H9 (cell line): ENCODE measurements at regions not wholly inside any gene's neighbourhood (a gene's known extent, or its start where the extent isn't known, plus 50 kb on each side); places are given as distances from the start of the nearest gene placed in this dataset.

Experiments used
- DNase-seq: peaks from one replicate; pipeline ENCODE4 v3.0.0-alpha.2; 2017
- H2AFZ ChIP-seq: one replicate; pipeline ENCODE4 v1.6.1; 2013; ENCODE audit warnings: mild to moderate bottlenecking, low read length, control low read depth, moderate library complexity
- H2AK5ac ChIP-seq: 2 replicates; pipeline ENCODE4 v1.6.1; 2013; ENCODE audit warnings: low read length, control low read depth, mixed read lengths; ENCODE audit not compliant: insufficient read length
- H2BK120ac ChIP-seq: one replicate; pipeline ENCODE4 v1.6.1; 2013; ENCODE audit warnings: low read depth, mild to moderate bottlenecking, low read length, control low read depth, inconsistent platforms; ENCODE audit not compliant: poor library complexity, severe bottlenecking
- H2BK12ac ChIP-seq: 2 replicates; pipeline ENCODE4 v1.6.1; 2013; ENCODE audit warnings: low read length, control low read depth, mixed read lengths, low read depth; ENCODE audit not compliant: insufficient read length
- H2BK15ac ChIP-seq: 2 replicates; pipeline ENCODE4 v1.6.1; 2013; ENCODE audit warnings: low read depth, low read length, control low read depth
- H2BK20ac ChIP-seq: one replicate; pipeline ENCODE4 v1.6.1; 2013; ENCODE audit warnings: low read depth, mild to moderate bottlenecking, low read length, control low read depth, inconsistent platforms; ENCODE audit not compliant: poor library complexity, severe bottlenecking
- H2BK5ac ChIP-seq: 2 replicates; pipeline ENCODE4 v1.6.1; 2013; ENCODE audit warnings: low read length, control low read depth, mixed read lengths; ENCODE audit not compliant: insufficient read length
- H3K14ac ChIP-seq: 2 replicates; pipeline ENCODE4 v1.6.1; 2013; ENCODE audit warnings: low read length, control low read depth; ENCODE audit not compliant: insufficient read depth
- H3K18ac ChIP-seq: 2 replicates; pipeline ENCODE4 v1.6.1; 2013; ENCODE audit warnings: low read depth, mild to moderate bottlenecking, mixed read lengths, low read length, control low read depth; ENCODE audit not compliant: insufficient read length
- H3K23ac ChIP-seq: 2 replicates; pipeline ENCODE4 v1.6.1; 2013; ENCODE audit warnings: low read length, control low read depth, mixed read lengths, low read depth; ENCODE audit not compliant: insufficient read length
- H3K23me2 ChIP-seq: 2 replicates; pipeline ENCODE4 v1.6.1; 2013; ENCODE audit warnings: low read depth, mild to moderate bottlenecking, mixed read lengths, low read length, control low read depth; ENCODE audit not compliant: insufficient read length, poor library complexity, severe bottlenecking
- H3K27ac ChIP-seq: 2 replicates; pipeline ENCODE4 v1.5.1; 2013; ENCODE audit warnings: low read length, control low read depth, mixed read lengths, low read depth; ENCODE audit not compliant: insufficient read length
- H3K27me3 ChIP-seq: 2 replicates; pipeline ENCODE4 v1.6.1; 2013; ENCODE audit warnings: low read length, control low read depth, inconsistent platforms; ENCODE audit not compliant: insufficient read depth
- H3K4ac ChIP-seq: 2 replicates; pipeline ENCODE4 v1.6.1; 2013; ENCODE audit warnings: low read depth, mild to moderate bottlenecking, control low read depth, inconsistent platforms, low read length, moderate library complexity
- H3K4me1 ChIP-seq: 2 replicates; pipeline ENCODE4 v1.6.1; 2013; ENCODE audit warnings: low read length, control low read depth, inconsistent platforms; ENCODE audit not compliant: insufficient read depth
- H3K4me2 ChIP-seq: 2 replicates; pipeline ENCODE4 v1.6.1; 2013; ENCODE audit warnings: low read length, control low read depth, mixed read lengths; ENCODE audit not compliant: insufficient read length, insufficient read depth
- H3K56ac ChIP-seq: 2 replicates; pipeline ENCODE4 v1.6.1; 2013; ENCODE audit warnings: low read depth, mild to moderate bottlenecking, mixed read lengths, low read length, control low read depth; ENCODE audit not compliant: insufficient read length
- H3K79me1 ChIP-seq: 2 replicates; pipeline ENCODE4 v1.6.1; 2013; ENCODE audit warnings: low read depth, mild to moderate bottlenecking, moderate library complexity, low read length, control low read depth, inconsistent platforms; ENCODE audit not compliant: insufficient read depth, poor library complexity, severe bottlenecking
- H3K79me2 ChIP-seq: 2 replicates; pipeline ENCODE4 v1.6.1; 2013; ENCODE audit warnings: low read length, control low read depth, inconsistent platforms; ENCODE audit not compliant: insufficient read depth
- H3K9ac ChIP-seq: 2 replicates; pipeline ENCODE4 v1.6.1; 2013; ENCODE audit warnings: low read length, control low read depth, mixed read lengths; ENCODE audit not compliant: insufficient read length; ENCODE audit errors: extremely low read depth
- H3K9me3 ChIP-seq: one replicate; pipeline ENCODE4 v1.6.1; 2013; ENCODE audit warnings: low read depth, low read length, inconsistent platforms; ENCODE audit not compliant: control insufficient read depth
- H3T11ph ChIP-seq: one replicate; pipeline ENCODE4 v1.6.1; 2013; ENCODE audit warnings: mild to moderate bottlenecking, low read length, control low read depth, inconsistent platforms
- H4K20me1 ChIP-seq: one replicate; pipeline ENCODE4 v1.6.1; 2013; ENCODE audit not compliant: control insufficient read depth, insufficient read length, insufficient read depth
- H4K5ac ChIP-seq: 2 replicates; pipeline ENCODE4 v1.6.1; 2013; ENCODE audit warnings: low read depth, mild to moderate bottlenecking, mixed read lengths, low read length, control low read depth; ENCODE audit not compliant: insufficient read length
- H4K8ac ChIP-seq: replicated peaks from 2 replicates; pipeline ENCODE4 v1.6.1; 2013; ENCODE audit warnings: low read length, control low read depth, mixed read lengths, low read depth; ENCODE audit not compliant: insufficient read length
- H4K91ac ChIP-seq: 2 replicates; pipeline ENCODE4 v1.6.1; 2013; ENCODE audit warnings: low read depth, mild to moderate bottlenecking, moderate library complexity, mixed read lengths, low read length, control low read depth; ENCODE audit not compliant: insufficient read length
- H3K27ac Mint-ChIP-seq, 3 experiments: 2 replicates in 2 of 3; 3 replicates in 1 of 3; pipeline ENCODE4 v1.8.0; 2020 to 2021; ENCODE audit warnings: mixed read lengths in 3 of 3, mild to moderate bottlenecking in 1 of 3, moderate library complexity in 1 of 3
- H3K27me3 Mint-ChIP-seq: 2 replicates; pipeline ENCODE4 v1.8.0; 2021; ENCODE audit warnings: low read depth, mild to moderate bottlenecking, moderate library complexity, mixed read lengths
- H3K36me3 Mint-ChIP-seq, 3 experiments: 2 replicates in 2 of 3; 3 replicates in 1 of 3; pipeline ENCODE4 v1.8.0; 2020 to 2021; ENCODE audit warnings: low read depth in 3 of 3, mixed read lengths in 3 of 3; ENCODE audit not compliant: insufficient read depth in 1 of 3
- H3K4me1 Mint-ChIP-seq, 2 experiments: 2 replicates each; pipeline ENCODE4 v1.8.0; 2020; ENCODE audit warnings: mixed read lengths in 2 of 2
- H3K4me3 Mint-ChIP-seq, 2 experiments: 2 replicates in 1 of 2; 3 replicates in 1 of 2; pipeline ENCODE4 v1.8.0; 2020 to 2021; ENCODE audit warnings: mild to moderate bottlenecking in 2 of 2, mixed read lengths in 2 of 2, moderate library complexity in 1 of 2
- H3K9me3 Mint-ChIP-seq, 2 experiments: 2 replicates in 1 of 2; 3 replicates in 1 of 2; pipeline ENCODE4 v1.8.0; 2020; ENCODE audit warnings: mild to moderate bottlenecking in 2 of 2, mixed read lengths in 2 of 2, moderate library complexity in 1 of 2
- WGBS: extraction: QIAGEN DNeasy Blood & Tissue Kit; methylation state at CpG from one replicate; pipeline ENCODE4 v1.1.7; 2013; ENCODE audit warnings: missing lambda C conversion rate, low lambda C conversion rate, mixed read lengths; ENCODE audit not compliant: insufficient read length; ENCODE audit errors: extremely low coverage; 5-methylcytosine and 5-hydroxymethylcytosine counted together
- TF ChIP-seq, protein P1 (sequence below): fragments of 200-600 bp; sonication (generic); conservative IDR thresholded peaks from 3 replicates; pipeline ENCODE4 v1.8.0; 2021; ENCODE audit warnings: antibody characterized with exemption, mild to moderate bottlenecking

DNA sequence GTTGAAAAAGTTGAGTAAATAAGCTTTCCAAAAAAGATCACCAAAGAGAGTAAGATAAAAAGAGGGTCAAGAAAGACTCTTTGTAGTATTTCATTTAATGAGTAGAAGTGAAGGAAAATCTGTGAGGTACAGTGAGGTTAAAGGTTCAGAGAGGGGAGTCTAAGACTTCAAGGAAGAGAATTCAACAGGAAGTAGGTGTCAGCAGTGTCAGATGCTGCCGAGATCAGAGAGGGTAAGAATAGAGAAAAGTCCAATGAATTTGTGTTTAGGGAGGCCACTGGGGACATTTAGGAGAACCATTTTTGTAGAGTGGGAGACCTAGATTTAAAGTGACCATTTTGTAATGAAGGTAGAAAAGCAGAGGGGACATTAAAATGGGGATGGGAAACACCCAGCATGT is 71.6 kb upstream of the KRAS start:
- Histone ChIP-seq H3K4me1 (no peaks in the 10 kb centered on the region), H2AFZ (no peak overlapping the region), H3K23me2 (no peaks in the 10 kb centered on the region), H3K27ac (no peak overlapping the region), H3T11ph (no peak overlapping the region), H3K23ac (no peak overlapping the region), H3K14ac (no peak overlapping the region), H4K20me1 (no peaks in the 10 kb centered on the region), H3K27me3 (no peaks in the 10 kb centered on the region), H3K9ac (no peak overlapping the region), H2BK12ac (no peak overlapping the region), H2AK5ac (no peak overlapping the region), H3K4ac (no peak overlapping the region), H3K79me2 (no peaks in the 10 kb centered on the region), H3K9me3 (no peaks in the 10 kb centered on the region), H2BK15ac (no peak overlapping the region), H2BK5ac (no peak overlapping the region), H4K91ac (no peak overlapping the region), H3K56ac (no peak overlapping the region), H3K4me2 (no peak overlapping the region), H3K79me1 (no peaks in the 10 kb centered on the region), H2BK120ac (no peak overlapping the region), H4K8ac (no peak overlapping the region), H2BK20ac (no peak overlapping the region), H4K5ac (no peak overlapping the region), H3K18ac (no peak overlapping the region)
- no CpG with 5 or more reads among the region's 1 CpG for WGBS
- TF ChIP-seq, protein P1, sequence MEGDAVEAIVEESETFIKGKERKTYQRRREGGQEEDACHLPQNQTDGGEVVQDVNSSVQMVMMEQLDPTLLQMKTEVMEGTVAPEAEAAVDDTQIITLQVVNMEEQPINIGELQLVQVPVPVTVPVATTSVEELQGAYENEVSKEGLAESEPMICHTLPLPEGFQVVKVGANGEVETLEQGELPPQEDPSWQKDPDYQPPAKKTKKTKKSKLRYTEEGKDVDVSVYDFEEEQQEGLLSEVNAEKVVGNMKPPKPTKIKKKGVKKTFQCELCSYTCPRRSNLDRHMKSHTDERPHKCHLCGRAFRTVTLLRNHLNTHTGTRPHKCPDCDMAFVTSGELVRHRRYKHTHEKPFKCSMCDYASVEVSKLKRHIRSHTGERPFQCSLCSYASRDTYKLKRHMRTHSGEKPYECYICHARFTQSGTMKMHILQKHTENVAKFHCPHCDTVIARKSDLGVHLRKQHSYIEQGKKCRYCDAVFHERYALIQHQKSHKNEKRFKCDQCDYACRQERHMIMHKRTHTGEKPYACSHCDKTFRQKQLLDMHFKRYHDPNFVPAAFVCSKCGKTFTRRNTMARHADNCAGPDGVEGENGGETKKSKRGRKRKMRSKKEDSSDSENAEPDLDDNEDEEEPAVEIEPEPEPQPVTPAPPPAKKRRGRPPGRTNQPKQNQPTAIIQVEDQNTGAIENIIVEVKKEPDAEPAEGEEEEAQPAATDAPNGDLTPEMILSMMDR: no peak
- Mint-ChIP-seq H3K27ac (no peak overlapping the region), H3K4me1 (peaks cover 0 to 4% of the 10 kb centered on the region in 2 experiments; a peak in 2 of 4 replicates), H3K9me3 (no peaks in the 10 kb centered on the region), H3K27me3 (no peaks in the 10 kb centered on the region), H3K36me3 (no peaks in the 10 kb centered on the region), H3K4me3 (no peak overlapping the region)
- no peak for DNase-seq
